Tibial nerve (tissue), 4 donors: ENCODE measurements at regions not wholly inside any gene's neighbourhood (a gene's known extent, or its start where the extent isn't known, plus 50 kb on each side); places are given as distances from the start of the nearest gene placed in this dataset.

Experiments used
- DNase-seq, 2 donors: peaks; one replicate each; pipeline ENCODE4 v3.0.0-alpha.2; 2019; ENCODE audit warnings: low spot score in 2 of 2
- H3K27ac ChIP-seq, 4 donors: fragments of 200-600 bp; sonication (generic) in 3 of 4; one replicate each; pipeline ENCODE4 v1.5.1; 2017 to 2019; ENCODE audit warnings: mild to moderate bottlenecking in 1 of 4
- H3K27me3 ChIP-seq, 2 donors: fragments of 200-600 bp; sonication (generic) in 1 of 2; one replicate each; pipeline versions ENCODE4 v1.5.1 to v1.6.0; 2017 to 2019
- H3K36me3 ChIP-seq, 3 donors: fragments of 200-600 bp; sonication (generic); one replicate each; pipeline ENCODE4 v1.5.1; 2018 to 2019
- H3K4me1 ChIP-seq, 4 donors: fragments of 200-600 bp; sonication (generic) in 3 of 4; one replicate each; pipeline ENCODE4 v1.5.1; 2017 to 2019
- H3K4me3 ChIP-seq, 4 donors: fragments of 200-600 bp; sonication (generic) in 3 of 4; one replicate each; pipeline ENCODE4 v1.5.1; 2017 to 2019; ENCODE audit warnings: mild to moderate bottlenecking in 1 of 4, moderate library complexity in 1 of 4
- H3K9me3 ChIP-seq, 4 donors: fragments of 200-600 bp; sonication (generic) in 3 of 4; one replicate each; pipeline ENCODE4 v1.5.1; 2017 to 2019
- EP300 ChIP-seq, 2 donors: sonication (generic); formaldehyde crosslinking; IDR thresholded peaks; one replicate each; pipeline ENCODE4 v1.6.1; 2017; ENCODE audit warnings: antibody characterized with exemption in 2 of 2, mild to moderate bottlenecking in 1 of 2
- POLR2A ChIP-seq, 2 donors: fragments of 450-650 bp; IDR thresholded peaks; one replicate each; pipeline ENCODE4 v1.6.1; 2017; ENCODE audit warnings: antibody characterized with exemption in 2 of 2, mild to moderate bottlenecking in 2 of 2, moderate library complexity in 2 of 2
- WGBS, 2 donors: methylation state at CpG; one replicate each; pipeline ENCODE4 v1.1.5; 2018; 5-methylcytosine and 5-hydroxymethylcytosine counted together
- TF ChIP-seq, protein P1 (sequence below), 5 experiments: fragments of 200-600 bp in 3 of 5; fragments of 450-650 bp in 2 of 5; sonication (generic) in 3 of 5; IDR thresholded peaks; one replicate each; pipeline ENCODE4 v1.5.1; 2016 to 2019; ENCODE audit warnings: antibody characterized with exemption in 5 of 5, mild to moderate bottlenecking in 3 of 5, moderate library complexity in 2 of 5

DNA sequence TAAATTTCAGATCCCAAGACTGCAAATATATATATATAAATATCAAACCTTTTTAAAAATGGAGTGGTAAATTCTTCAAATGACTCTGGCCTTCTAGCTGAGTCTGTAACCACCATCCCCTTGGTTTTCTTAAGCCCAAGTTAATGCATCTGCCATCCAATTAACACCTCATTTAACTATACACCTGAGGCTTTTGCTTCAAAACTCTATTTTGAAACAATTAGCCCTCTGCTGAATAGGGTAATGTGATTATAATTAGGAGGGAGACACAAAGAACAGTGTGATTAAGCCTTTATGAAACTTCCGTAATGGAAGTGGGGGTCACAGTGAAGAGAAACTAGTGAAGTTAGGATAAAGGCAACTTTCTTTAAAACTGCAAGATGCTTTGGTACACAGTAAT is 83.6 kb downstream of the GPR37 start:
- no peak for TF ChIP-seq POLR2A (IDR thresholded peaks at IDR 0.05)
- TF ChIP-seq, protein P1, sequence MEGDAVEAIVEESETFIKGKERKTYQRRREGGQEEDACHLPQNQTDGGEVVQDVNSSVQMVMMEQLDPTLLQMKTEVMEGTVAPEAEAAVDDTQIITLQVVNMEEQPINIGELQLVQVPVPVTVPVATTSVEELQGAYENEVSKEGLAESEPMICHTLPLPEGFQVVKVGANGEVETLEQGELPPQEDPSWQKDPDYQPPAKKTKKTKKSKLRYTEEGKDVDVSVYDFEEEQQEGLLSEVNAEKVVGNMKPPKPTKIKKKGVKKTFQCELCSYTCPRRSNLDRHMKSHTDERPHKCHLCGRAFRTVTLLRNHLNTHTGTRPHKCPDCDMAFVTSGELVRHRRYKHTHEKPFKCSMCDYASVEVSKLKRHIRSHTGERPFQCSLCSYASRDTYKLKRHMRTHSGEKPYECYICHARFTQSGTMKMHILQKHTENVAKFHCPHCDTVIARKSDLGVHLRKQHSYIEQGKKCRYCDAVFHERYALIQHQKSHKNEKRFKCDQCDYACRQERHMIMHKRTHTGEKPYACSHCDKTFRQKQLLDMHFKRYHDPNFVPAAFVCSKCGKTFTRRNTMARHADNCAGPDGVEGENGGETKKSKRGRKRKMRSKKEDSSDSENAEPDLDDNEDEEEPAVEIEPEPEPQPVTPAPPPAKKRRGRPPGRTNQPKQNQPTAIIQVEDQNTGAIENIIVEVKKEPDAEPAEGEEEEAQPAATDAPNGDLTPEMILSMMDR (IDR thresholded peaks at IDR 0.05) = no peak
- no peak for TF ChIP-seq EP300 (IDR thresholded peaks at IDR 0.05)
- Histone ChIP-seq H3K36me3 (no peaks in the 10 kb centered on the region), H3K9me3 (no peaks in the 10 kb centered on the region), H3K27me3 (no peaks in the 10 kb centered on the region), H3K4me3 (no peak overlapping the region), H3K4me1 (no peaks in the 10 kb centered on the region), H3K27ac (no peak overlapping the region)
- DNase-seq = no peak
- WGBS, 2 donors = 0 to 74% methylated on average over 1 of the region's 1 CpG

DNA sequence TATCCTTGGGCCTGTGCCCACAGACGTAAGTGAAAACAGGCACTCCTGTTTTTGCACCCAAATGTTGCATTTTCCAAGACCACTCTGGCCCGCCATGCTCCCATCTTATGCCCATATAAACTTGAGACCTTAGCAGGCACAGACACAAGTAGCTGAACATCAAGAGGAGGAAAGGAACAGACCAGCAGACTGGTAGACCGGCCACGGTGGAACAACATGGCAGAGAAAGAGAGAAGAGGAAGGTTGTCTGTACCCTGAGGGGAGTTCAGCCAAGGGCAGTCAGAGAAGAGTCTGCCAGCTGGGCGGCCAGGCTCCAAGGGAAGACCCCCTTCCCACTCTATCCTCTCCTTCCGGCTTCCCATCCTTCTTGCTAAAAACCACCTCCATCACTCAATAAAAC is 85.3 kb downstream of the GPR37 start:
- DNase-seq = no peak
- WGBS, 2 donors = 90 to 93% methylated on average over 6 of the region's 6 CpGs

DNA sequence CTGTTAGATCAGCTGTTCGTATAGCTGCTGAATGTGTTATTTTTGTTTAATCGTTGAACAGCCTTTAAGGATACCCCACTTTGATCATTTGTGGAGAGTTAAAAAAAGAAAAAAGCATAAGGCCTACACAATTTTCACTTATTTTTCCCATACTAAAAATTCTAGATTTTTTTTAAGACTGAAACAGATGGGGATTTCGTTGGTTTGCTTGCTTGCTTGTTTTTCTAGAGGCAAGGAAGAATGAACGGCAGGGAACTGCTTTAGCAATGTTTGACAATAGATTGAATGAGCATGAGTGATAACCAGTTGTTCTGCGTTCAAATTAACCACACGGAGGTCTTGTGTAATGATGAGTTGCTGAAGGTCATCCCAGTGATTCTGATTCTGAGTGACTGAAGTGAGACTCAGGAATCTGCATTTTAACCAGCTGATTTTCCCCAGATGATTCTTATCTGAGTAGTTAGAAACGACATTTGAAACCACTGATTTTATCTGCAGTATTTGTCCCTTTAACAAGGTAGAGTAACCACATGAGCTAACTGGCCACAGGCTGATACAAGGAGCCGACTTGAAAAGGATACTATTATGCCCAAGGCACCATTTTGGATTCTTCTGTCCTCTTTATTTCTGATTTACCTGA is 85.9 kb downstream of the GPR37 start:
- 78 to 79% methylated on average over 8 of the region's 8 CpGs for WGBS, 2 donors
- H3K36me3 ChIP-seq = no peaks in the 10 kb centered on the region

More for the DNA sequence above, 85.3 kb downstream of the GPR37 start:
- TF ChIP-seq, protein P1 (IDR thresholded peaks at IDR 0.05) = no peak
- TF ChIP-seq EP300 (IDR thresholded peaks at IDR 0.05) = no peak
- TF ChIP-seq POLR2A (IDR thresholded peaks at IDR 0.05) = no peak
- H3K9me3 ChIP-seq = no peaks in the 10 kb centered on the region
- H3K4me3 ChIP-seq = no peak overlapping the region
- H3K27me3 ChIP-seq = no peaks in the 10 kb centered on the region
- H3K4me1 ChIP-seq = no peaks in the 10 kb centered on the region
- H3K36me3 ChIP-seq = no peaks in the 10 kb centered on the region
- H3K27ac ChIP-seq = no peak overlapping the region

DNA sequence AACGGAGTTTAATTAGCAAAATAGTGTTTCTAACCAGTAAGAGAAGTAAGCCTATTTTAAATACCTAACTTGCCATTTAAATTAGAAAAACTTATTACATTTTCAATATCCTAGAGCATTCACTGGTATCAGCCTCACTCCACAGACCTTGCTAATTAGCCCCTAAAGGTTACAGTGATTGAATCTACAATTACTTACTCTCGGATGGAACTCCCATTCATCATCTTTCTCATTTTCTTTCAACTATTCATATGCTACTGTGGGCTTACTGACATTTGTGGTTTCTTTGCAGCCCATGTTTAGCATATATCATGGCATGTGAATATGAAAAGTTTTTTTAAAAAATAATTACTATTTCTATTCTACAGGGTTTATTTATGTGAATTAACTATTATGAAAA is 86.4 kb downstream of the GPR37 start:
- no peaks in the 10 kb centered on the region for H3K9me3 ChIP-seq
- H3K4me3 ChIP-seq = no peak overlapping the region
- WGBS, 2 donors = 61 to 70% methylated on average over 2 of the region's 2 CpGs
- TF ChIP-seq, protein P1 (IDR thresholded peaks at IDR 0.05) = no peak
- no peak for TF ChIP-seq EP300 (IDR thresholded peaks at IDR 0.05)
- TF ChIP-seq POLR2A (IDR thresholded peaks at IDR 0.05) = no peak
- no peak for DNase-seq
- no peaks in the 10 kb centered on the region for H3K36me3 ChIP-seq
- H3K27me3 ChIP-seq = no peaks in the 10 kb centered on the region
- H3K27ac ChIP-seq = no peak overlapping the region
- no peaks in the 10 kb centered on the region for H3K4me1 ChIP-seq

More for the DNA sequence above, 85.9 kb downstream of the GPR37 start:
- Histone ChIP-seq H3K27me3 (no peaks in the 10 kb centered on the region), H3K27ac (no peak overlapping the region), H3K9me3 (no peaks in the 10 kb centered on the region), H3K4me1 (no peaks in the 10 kb centered on the region), H3K4me3 (no peak overlapping the region)
- no peak for TF ChIP-seq EP300 (IDR thresholded peaks at IDR 0.05)
- TF ChIP-seq, protein P1 (IDR thresholded peaks at IDR 0.05) = no peak
- TF ChIP-seq POLR2A (IDR thresholded peaks at IDR 0.05) = no peak
- DNase-seq = no peak

DNA sequence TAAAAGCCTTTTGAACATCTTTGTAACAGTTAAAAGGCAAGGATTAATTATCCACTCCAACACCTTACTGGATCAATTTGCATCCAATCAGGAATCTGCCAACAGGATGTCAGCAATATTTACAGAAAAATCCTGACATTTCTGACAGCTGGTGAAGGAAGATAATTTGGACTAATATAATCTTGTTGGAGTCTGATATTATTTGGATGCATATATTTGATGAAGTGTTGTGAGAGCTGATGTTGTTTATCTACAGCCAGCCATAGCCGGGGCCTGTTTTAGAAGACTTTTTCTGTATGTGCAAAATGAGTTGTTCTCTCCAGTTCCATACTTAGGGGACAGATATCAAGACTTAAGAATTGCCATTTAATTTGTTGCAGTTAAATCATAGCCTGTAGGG is 91.1 kb downstream of the GPR37 start:
- TF ChIP-seq EP300 (IDR thresholded peaks at IDR 0.05) (no peak), POLR2A (IDR thresholded peaks at IDR 0.05) (no peak)
- TF ChIP-seq, protein P1 (IDR thresholded peaks at IDR 0.05) = no peak
- Histone ChIP-seq H3K27me3 (no peaks in the 10 kb centered on the region), H3K4me1 (no peaks in the 10 kb centered on the region), H3K27ac (no peak overlapping the region), H3K4me3 (no peak overlapping the region), H3K9me3 (no peaks in the 10 kb centered on the region), H3K36me3 (no peaks in the 10 kb centered on the region)
- no peak for DNase-seq
- 58 to 86% methylated on average over 1 of the region's 1 CpG for WGBS, 2 donors
